ENCODE measurements at regions not wholly inside any gene's neighbourhood (a gene's known extent, or its start where the extent isn't known, plus 50 kb on each side); places are given as distances from the start of the nearest gene placed in this dataset.

- H3K27ac ChIP-seq, result no peak overlapping the region
- TF ChIP-seq CTCF (conservative IDR thresholded peaks at IDR 0.05), result no peak
Measured at GRCh38 chr15:66955001-66955516, 110.3 kb upstream of the SMAD3 start.

GRCh38 chr15:66955871-66956585, 109.4 kb upstream of the SMAD3 start:
- no peak overlapping the region for H3K27ac ChIP-seq
- no peak for TF ChIP-seq CTCF (conservative IDR thresholded peaks at IDR 0.05)

GRCh38 chr15:66956672-66957430, 108.6 kb upstream of the SMAD3 start:
- TF ChIP-seq CTCF (conservative IDR thresholded peaks at IDR 0.05), result no peak

GRCh38 chr15:66957431-66957720, 108.0 kb upstream of the SMAD3 start:
- TF ChIP-seq CTCF (conservative IDR thresholded peaks at IDR 0.05), result no peak
- H3K27ac ChIP-seq, result no peak overlapping the region

More at GRCh38 chr15:66956672-66957430, 108.6 kb upstream of the SMAD3 start:
- H3K27ac ChIP-seq, result no peak overlapping the region

- H3K27ac ChIP-seq, result no peak overlapping the region
- no peak for TF ChIP-seq CTCF (conservative IDR thresholded peaks at IDR 0.05)
Measured at GRCh38 chr15:66959066-66959465, 106.3 kb upstream of the SMAD3 start.

- H3K27ac ChIP-seq, result no peak overlapping the region
- TF ChIP-seq CTCF (conservative IDR thresholded peaks at IDR 0.05), result no peak
Measured at GRCh38 chr15:66959875-66960274, 105.5 kb upstream of the SMAD3 start.

GRCh38 chr15:66960519-66960918, 104.9 kb upstream of the SMAD3 start:
- no peak overlapping the region for H3K27ac ChIP-seq
- no peak for TF ChIP-seq CTCF (conservative IDR thresholded peaks at IDR 0.05)
